ENCODE measurements at regions not wholly inside any gene's neighbourhood (a gene's known extent, or its start where the extent isn't known, plus 50 kb on each side); places are given as distances from the start of the nearest gene placed in this dataset.
A peak's percentile ranks its signal among the peaks of the same experiment; 100 is the strongest.
"Not testable (repeated sequence)": the region's sequence is repeated elsewhere in the genome, so short reads cannot be mapped to it uniquely, and the experiment has no call there.

DNA sequence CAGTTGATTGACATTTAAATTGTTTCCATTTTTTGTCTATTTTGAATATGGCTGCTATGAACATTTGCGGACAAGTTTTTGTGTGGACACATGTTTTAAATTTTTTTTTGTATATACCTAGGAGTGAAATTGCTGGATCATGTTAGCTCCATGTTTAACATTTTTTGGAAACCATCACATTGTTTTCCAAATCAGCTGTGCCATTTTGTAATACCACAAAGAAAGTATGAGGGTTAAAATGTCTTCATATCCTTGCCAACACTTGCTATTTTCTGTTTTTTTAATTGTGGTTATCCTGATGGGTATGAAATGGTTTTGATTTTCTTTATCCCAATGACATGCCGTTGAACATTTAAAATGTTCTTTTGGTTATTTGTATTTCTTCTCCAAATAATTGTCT, 52.1 kb downstream of the CARTPT start:
- DNase-seq (ENCODE audit: low spot score): no peak

DNA sequence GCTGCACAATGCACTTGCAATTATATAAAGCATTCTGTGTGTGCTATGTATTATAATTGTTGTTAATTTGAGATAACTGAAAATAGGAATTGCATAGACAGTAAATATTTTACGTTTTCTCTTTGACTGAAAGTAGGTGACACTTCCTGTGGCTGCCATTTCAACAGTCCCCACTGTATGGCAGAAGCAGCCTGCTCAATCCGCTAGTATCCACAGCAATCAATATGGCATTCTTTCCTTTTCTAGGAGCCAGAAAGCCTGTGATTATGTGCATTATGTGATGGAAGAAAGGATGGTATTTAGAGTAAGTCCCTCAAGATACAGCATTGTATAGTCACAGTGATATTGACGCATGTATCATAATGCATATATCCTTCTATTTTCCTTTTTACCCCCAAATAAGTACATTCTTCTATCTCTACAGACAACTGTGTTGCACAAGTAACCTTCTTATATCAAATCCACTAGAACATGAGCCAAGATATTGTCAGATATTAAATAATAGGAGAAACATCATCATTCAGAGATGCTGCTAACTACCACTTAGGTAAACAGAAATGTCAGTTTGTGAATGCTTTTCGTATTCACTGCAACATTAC, 59.7 kb downstream of the CARTPT start:
- DNase-seq (ENCODE audit: low spot score): no peak

DNA sequence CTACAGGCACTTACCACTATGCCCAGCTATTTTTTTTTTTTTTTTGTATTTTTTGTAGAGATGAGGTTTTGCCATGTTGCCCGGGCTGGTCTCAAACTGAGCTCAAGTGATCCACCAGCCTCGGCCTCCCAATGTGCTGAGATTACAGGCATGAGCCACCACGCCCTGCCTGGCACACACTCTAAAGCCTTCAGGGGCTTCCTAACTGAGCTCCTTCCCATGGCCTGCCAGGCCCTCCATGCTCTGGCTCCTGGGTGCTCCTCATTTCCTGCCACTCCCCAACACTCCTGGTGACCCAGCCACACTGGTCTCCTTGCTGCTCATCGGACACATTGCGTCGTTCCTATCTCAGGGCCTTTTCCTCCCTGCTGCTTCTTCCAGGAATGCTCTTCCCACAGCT, 61.5 kb downstream of the CARTPT start:
- DNase-seq (ENCODE audit: low spot score): no peak

DNA sequence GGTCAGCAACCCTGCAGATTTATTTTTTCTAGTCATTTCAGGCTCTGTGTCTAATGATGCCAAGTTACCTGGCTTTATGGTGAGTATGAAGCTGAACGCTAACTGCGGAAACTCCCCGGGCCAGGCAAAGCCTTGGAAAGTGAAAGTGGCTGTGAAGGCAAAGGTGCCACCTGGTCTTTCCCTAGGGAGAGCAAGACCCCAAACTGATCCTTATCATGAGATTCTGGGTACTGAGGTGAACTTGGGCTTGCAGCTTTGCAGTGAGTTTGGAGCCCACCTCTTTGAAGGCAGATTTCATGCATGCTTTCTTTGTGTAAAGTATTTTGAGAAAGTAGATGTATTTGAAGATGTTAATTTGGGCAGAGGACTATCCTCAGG, 63.3 kb downstream of the CARTPT start:
- no peak for DNase-seq (ENCODE audit: low spot score)

DNA sequence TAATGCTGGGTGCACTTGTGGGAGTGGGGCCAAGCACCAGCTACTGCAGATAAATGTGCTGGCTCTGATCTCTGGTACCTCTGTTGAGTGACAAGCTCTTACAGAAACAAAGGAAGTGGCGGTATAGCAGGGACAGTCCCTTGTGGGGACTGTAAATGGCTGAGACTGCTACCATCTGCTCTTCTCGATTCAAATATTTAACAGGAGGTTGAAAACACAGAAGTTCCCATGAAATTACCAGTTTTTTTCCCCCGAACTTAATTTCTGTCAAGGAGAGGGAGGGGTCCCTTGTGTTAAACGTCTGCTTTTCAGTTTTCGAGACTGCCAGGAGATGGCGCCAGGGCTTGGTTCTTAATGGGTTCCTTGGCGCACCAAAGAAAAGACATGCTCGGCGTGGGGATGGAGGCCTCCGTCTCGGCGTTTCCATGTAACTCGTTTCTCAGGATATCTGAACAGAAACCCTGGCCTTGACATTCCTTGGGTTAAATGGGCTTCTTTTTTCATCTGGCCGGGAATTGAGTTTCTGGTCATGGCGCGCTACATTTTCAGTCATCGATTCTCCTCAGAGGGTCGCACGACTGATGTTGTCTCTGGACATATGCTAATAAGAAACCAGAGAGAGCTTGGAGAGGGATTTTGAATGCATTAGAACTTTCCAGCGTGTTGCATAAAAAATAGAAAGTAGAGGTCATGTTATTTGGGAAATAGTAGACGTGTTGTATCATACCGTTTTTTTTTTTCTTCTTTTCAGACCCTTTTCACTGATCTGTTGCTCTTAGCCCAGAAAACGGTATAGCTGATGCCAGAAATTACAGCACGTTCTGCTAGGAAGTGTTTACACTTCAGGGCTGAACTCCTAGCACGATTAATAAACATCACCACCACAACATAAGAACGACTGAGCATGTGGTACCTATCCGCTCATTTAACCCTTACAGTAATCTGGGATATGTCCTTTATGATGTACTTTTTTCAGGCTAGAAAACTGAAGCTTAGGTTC, 64.0 kb downstream of the CARTPT start:
- peak; percentile 81 for DNase-seq (ENCODE audit: low spot score)

DNA sequence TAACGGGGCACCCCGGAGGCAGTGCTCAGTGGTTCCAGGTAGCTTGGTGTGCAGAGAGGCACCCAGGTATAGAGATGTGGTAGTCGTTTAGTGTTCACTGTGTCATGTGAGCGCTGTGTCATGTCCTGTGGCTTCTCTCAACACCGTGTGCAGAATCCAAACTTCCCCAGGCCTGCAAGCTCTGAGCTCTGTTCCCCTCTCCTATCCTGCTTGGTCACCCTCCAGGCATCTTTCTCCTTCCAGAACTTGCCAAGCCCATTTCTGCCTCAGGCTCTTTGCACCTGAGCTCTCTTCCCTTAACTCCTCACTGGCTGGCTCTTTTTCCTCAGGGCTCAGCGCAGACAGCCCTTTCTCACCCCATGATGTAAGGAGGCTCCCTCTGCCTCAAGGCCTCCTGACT, 64.8 kb downstream of the CARTPT start:
- no peak for DNase-seq (ENCODE audit: low spot score)

DNA sequence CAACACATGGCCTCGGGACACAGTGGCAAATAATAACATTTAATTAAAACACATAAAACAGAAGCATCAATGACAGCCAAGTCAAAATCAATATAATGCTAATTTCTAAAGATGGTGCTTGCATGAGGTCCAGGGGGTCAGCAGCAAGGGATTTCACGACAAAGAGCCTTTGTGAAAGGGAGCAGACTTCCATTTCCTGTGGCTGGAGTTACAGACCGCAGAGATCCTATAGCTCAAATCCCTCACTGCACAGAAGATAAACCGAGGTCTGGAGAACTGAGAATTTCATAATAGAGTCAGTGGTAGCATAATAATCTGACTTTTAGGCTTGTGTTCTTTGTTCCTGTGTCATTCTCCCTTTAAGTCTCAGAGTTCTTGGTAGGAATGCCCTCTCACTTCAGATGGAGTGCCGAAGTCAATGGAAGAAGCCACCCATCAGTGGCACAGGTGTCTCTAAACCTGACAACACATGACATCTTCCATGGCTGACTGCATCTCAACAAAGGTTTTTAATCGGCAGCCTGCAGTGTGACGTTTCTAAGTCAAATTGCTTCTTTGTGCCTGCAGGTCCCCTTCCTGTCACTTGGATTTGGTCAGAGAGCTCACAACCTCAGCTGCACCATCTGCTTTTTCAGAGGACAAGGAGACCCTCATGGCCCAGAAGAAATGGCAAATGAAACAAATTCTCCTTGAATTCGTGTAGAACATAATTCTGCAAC, 67.4 kb downstream of the CARTPT start:
- no peak for DNase-seq (ENCODE audit: low spot score)

DNA sequence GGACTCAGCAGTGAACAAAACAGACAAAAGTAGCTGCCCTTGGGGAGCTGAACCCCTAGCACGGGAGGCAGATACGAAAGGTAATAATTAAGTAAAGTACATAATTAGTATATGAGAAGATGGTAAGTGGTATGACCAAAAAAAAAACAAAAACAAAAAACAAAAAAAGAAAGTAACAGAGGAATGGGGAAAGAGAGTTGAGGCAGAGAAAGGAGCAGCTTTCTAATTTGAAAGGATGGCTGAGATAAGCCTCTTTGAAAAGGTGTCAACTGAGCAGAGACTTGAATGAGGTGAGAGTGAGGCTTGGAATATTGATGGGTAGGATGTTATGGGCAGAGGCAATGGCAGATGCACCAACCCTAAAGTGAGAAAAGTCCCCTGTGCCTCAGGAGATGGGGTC, 69.7 kb downstream of the CARTPT start:
- no peak for DNase-seq (ENCODE audit: low spot score)

DNA sequence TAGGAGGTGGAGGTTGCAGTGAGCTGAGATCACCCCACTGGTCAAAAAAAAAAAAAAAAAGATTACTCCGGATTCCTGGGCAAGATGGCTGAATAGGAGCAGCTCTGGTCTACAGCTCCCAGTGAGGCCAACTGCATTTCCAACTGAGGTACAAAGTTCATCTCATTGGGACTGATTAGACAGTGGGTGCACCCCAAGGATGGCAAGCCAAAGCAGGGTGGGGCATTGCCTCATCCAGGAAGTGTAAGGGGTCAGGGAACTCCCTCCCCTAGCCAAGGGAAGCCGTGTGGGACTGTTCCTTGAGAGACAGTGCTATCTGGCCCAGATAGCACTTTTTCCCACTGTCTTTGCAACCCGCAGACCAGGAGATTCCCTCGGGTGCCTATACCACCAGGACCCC, 70.7 kb downstream of the CARTPT start:
- DNase-seq (ENCODE audit: low spot score): no peak

DNA sequence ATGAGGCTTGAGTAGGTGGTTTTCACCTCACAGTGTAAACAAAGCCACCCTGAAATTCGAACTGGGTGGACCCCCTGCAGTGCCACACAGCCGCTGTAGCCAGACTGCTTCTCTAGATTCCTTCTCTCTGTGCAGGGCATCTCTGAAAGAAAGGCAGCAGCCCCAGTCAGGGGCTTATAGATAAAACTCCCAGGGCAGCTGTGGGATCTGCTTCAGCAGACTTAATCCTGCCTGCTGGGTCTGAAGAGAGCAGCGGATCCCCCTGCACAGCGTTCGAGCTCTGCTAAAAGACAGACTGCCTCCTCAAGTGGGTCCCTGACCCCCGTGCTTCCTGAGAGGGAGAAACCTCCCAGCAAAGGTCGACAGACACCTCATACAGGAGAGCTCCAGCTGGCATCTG, 71.4 kb downstream of the CARTPT start:
- no peak for DNase-seq (ENCODE audit: low spot score)

DNA sequence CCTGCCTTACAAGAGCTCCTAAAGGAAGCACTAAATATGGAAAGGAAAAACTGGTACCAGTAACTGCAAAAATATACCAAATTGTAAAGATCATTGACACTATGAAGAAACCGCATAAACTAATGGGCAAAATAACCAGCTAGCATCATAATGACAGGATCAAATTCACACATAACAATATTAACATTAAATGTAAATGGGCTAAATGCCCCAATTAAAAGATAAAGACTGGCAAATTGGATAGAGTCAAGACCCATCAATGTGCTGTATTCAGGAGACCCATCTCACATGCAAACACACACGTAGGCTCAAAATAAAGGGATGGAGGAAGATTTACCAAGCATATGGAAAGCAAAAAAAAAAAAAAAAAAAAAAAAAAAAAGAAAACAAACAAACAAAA, 73.0 kb downstream of the CARTPT start:
- DNase-seq (ENCODE audit: low spot score): not testable (repeated sequence)

DNA sequence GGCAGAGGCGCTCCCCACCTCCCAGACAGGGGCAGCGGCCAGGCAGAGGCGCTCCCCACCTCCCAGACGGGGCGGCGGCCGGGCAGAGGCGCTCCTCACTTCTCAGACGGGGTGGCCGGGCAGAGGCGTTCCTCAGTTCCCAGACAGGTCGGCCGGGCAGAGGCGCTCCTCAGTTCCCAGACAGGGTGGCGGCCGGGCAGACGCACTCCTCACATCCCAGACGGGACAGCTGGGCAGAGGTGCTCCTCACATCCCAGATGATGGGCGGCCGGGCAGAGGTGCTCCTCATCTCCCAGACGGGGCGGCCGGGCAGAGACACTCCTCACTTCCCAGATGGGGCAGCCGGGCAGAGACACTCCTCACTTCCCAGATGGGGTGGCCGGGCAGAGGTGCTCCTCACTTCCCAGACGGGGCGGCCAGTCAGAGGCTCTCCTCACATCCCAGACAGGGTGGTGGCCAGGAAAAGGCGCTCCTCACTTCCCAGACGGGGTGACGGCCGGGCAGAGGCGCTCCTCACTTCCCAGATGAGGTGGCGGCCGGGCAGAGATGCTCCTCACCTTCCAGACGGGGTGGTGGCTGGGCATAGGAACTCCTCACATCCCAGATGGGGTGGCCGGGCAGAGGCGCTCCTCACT, 75.1 kb downstream of the CARTPT start:
- no peak for DNase-seq (ENCODE audit: low spot score)

DNA sequence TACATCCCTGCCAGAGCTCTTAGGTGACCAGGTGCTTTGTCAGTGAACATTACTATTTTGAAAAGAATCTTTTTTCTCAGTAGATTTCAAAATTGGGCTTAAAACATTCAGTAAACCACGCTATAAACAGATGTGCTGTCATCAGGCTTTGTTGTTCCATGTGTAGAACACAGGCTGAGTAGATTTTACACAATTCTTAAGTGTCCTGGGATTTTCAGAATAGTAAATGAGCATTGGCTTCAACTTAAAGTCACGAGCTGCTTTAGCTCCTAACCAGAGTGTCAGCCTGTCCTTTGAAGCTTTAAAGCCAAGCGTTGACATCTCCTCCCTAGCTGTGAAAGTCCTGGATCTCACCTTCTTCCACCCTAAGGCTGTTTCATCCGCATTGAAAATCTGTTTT, 83.6 kb downstream of the CARTPT start:
- DNase-seq (ENCODE audit: low spot score): no peak

DNA sequence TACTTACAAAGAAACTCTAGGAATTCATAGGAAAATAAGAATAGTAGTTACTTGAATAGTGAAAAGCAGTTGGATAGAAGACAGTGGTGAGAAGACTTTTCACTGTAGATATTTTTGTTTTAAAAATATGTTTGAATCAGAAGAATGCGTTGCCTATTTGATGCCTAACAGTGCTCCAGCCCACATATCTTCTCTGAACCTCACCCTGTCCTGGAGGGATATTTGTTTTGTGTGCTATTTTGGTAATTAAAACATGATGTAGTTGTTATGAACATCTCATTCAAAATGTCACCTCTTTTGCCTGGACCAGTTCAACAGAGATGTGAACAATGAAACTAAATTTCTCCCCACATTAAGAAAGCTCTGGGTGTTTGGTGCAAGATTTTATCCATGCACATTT, 87.6 kb downstream of the CARTPT start:
- no peak for DNase-seq (ENCODE audit: low spot score)

DNA sequence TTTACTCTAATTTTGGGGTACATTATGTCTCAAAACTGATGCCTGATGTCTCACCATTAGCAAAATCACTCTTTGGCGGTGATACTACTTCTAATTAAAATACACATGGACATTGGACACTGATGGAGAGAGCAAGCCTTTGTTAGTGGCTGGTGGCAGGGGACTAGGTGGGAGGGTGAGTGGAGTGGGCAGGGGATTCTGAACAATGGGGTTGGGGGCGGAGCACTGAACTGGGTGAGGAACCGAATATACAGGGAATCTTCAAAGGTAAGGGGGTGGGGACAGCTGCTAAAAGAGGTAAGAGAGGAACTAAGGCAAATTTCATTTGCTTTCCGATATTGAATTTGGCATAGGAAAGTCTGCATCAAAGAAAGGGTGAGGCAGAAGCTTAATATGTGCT, 88.8 kb downstream of the CARTPT start:
- DNase-seq (ENCODE audit: low spot score): no peak

DNA sequence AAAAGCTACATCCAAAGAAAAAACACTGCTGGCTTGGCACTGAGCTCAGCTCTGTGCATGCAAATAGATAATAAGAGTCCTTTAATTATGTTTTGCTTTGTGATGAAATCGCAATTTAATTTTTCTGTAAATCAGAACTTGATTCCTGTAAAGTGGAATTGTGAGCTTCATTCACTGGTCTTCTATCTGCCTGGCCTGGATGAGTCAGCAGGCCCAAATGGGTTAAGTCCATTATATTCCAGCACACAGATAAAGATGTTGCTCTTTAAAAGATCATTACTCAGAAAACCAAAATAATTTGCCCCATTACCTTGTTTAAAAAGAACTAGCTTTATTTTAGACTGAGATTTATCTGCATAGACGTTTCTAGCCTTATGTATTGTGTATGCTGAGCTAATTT, 90.4 kb downstream of the CARTPT start:
- no peak for DNase-seq (ENCODE audit: low spot score)

DNA sequence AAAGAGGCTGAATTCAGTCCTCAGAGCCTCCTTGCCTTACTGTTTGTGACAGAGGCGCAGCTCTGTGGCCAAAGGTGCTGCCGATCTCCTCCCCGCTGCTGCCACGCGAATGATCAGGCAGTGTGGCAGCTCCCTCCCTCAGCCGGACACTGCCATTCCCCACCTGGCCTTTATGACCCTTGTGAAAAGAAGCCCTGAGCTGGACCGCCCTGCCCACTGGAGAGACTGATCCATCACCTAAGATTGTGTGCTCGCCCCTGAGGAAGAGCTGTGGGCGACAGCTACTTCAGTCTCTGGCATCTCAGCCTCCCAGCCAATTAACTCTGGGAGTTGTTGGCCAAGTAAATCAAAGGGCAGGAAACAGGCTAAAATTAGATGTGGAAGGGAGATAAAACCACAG, 90.9 kb downstream of the CARTPT start:
- DNase-seq (ENCODE audit: low spot score): no peak

DNA sequence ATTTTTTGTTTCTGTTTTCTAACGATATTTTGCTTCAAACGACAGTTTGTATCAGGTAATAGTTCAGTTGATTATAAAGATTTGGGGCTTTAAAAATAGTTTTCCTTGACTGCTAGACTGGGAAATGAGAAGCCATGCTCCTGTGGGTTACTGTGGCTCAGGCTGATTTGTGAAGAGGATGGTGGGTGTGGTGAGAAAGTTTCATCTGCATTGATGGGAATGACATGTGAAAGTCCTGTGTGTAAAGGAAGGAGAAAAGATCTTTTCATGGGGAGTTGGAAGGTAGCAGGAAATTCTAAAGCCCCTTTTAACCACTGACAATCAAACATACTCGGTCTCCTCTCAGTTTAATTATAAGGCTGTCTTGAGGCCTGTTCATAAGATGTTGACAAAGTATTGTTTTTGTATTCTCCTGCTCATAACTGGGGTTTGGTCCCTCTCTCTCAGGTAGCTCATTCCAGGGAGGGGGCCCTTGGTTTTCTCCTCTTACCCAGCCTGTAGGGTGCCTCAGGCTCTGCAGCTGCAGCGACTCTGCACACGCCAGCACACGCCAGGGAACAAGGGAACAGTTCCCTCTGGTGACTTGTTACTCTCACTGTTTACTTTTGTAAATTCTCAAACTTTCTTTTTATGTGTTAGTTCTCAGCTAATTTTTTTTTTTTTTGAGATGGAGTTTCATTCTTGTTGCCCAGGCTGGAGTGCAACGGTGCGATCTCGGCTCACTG, 91.6 kb downstream of the CARTPT start:
- DNase-seq (ENCODE audit: low spot score): no peak

DNA sequence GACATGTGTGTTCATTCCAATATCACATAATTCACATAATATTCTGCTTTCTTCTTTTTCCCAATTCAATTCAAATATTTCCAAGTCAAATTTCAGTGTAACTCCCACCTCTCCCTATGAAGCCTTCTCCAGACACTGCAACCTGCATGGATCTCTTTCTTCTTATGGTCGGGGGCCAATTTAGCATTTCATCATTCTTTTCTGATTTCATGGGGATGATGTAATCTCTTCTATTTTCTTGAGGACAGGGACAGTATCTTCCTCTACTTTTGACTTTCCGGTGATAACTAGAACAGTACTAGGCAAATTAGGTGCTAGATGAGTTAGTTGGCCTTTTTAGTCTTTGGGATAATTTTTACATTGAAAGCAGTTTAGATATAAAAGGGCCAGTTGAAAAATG, 92.7 kb downstream of the CARTPT start:
- DNase-seq (ENCODE audit: low spot score): no peak

DNA sequence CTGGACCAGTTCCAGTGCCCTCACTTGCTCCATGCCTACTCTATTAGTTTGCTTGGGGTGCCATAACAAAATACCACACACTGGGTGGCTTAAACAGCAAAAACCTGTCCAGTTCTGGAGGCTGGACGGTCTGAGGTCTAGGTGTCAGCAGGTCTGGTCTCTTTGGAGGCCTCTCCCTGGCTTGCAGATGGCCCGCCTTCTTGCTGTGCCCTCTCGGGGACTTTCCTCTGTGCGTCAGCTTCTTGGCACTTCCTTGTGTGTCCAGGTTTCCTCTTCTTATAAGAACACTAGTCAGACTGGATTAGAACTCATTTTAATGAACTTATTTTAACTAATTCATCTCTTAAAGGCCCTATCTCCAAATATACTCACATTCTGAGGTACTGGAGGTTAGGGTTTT, 97.2 kb downstream of the CARTPT start:
- DNase-seq (ENCODE audit: low spot score): no peak

DNA sequence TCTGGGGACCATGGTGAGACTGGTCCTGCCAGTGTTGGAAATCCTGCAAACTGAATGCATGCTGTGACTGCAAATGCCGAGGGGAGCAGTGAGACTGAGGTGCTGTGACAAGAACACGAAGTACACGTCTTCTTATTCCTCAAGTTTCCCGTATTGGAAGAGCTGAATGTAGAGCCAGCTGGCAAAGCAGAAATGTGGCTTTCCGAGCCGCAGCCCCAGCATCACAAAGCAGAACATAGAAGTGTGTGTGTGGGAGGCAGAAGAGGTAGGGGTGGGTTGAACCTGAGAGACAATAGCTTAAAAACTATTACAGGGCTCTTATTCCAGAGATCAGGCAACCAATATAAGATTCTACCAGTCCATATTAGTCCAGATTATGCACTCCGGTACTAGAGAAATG, 98.8 kb downstream of the CARTPT start:
- DNase-seq (ENCODE audit: low spot score): no peak

DNA sequence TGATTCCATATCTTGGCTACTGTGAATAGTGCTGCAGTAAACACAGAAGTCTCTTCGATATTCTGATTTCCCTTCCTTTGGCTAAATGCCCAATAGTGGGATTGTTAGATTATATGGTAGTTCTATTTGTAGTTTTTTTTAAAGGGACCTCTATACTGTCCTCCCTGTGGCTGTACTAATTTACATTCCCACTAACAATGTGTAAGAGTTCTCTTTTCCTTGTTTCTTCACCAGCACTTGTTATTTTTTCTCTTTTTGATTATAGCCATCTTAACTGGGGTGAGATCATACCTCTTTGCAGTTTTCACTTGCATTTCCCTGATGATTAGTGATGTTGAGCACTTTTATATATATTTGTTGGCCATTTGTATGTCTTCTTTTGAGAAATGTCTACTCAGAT, 102.0 kb downstream of the CARTPT start:
- no peak for DNase-seq (ENCODE audit: low spot score)

Measured in AG08396 (cell line).